GM12878 (cell line): ENCODE measurements at regions not wholly inside any gene's neighbourhood (a gene's known extent, or its start where the extent isn't known, plus 50 kb on each side); places are given as distances from the start of the nearest gene placed in this dataset.

Experiments used
- ATAC-seq: fragments of 200-7000 bp; cut with Tn5 transposase; 3 replicates; pipeline ENCODE4 v1.9.1; 2020; ENCODE audit warnings: mild to moderate bottlenecking, moderate library complexity
- BruUV-seq: library from RNA; stranded (reverse); fragments of 400-500 nt; replicated peaks from 2 replicates; lab custom pipeline; 2021; lab: Mats Ljungman, UMichigan
- CTCF ChIA-PET: fragments of 300-600 bp; sonication (Branson Sonifier 250); formaldehyde crosslinking; extraction: SDS; loops from one replicate; lab custom pipeline; 2021; ENCODE audit warnings: inconsistent platforms; lab: Yijun Ruan, JAX
- POLR2A ChIA-PET: fragments of 350-600 bp; formaldehyde crosslinking; extraction: SDS; loops from one replicate; lab custom pipeline; 2021; ENCODE audit warnings: inconsistent platforms; lab: Charles Lee
- RAD21 ChIA-PET: fragments of 300-600 bp; sonication (Branson Sonifier 250); formaldehyde crosslinking; loops from one replicate; lab custom pipeline; 2023; ENCODE audit warnings: antibody characterized with exemption; ENCODE audit not compliant: unreplicated experiment; lab: Charles Lee
- SMC1A ChIA-PET: fragments of 300-600 bp; sonication (Branson Sonifier 250); formaldehyde crosslinking; loops from one replicate; lab custom pipeline; 2023; ENCODE audit not compliant: unreplicated experiment, uncharacterized antibody; lab: Charles Lee
- DNase-seq: peaks from one replicate; pipeline ENCODE4 v3.0.0-alpha.2; 2011; ENCODE audit warnings: low read depth, low spot score
- FAIRE-seq: peaks from 3 replicates; lab custom pipeline; 2011; peaks lifted over from hg19 to GRCh38; lab: Jason Lieb, UNC
- H2AFZ ChIP-seq: 2 replicates; pipeline ENCODE4 v1.6.0; 2011; ENCODE audit warnings: low read depth, low read length, control low read depth; ENCODE audit not compliant: control insufficient read depth
- H3K27ac ChIP-seq: 2 replicates; pipeline ENCODE4 v1.5.1; 2011; ENCODE audit warnings: control low read depth; ENCODE audit not compliant: control insufficient read depth, insufficient read depth
- H3K27me3 ChIP-seq, 2 experiments: replicated peaks in 1 of 2; 2 replicates each; pipeline versions ENCODE4 v1.6.0 to v1.6.1; 2011; ENCODE audit warnings: low read length in 1 of 2; ENCODE audit not compliant: control insufficient read depth in 2 of 2, insufficient read depth in 2 of 2
- H3K36me3 ChIP-seq, 2 experiments: 2 replicates each; pipeline ENCODE4 v1.5.1; 2011; ENCODE audit warnings: low read length in 1 of 2; ENCODE audit not compliant: control insufficient read depth in 2 of 2, insufficient read depth in 2 of 2
- H3K4me1 ChIP-seq: 2 replicates; pipeline ENCODE4 v1.6.1; 2011; ENCODE audit warnings: mild to moderate bottlenecking, low read length, moderate library complexity, mixed read lengths; ENCODE audit not compliant: control insufficient read depth, insufficient read depth
- H3K4me2 ChIP-seq: 2 replicates; pipeline ENCODE4 v1.6.0; 2011; ENCODE audit warnings: control low read depth; ENCODE audit not compliant: control insufficient read depth, insufficient read depth
- H3K4me3 ChIP-seq: fragments of 200-600 bp; sonication (generic); 2 replicates; pipeline ENCODE4 v1.5.1; 2016
- H3K79me2 ChIP-seq: 2 replicates; pipeline ENCODE4 v1.6.0; 2011; ENCODE audit warnings: low read length; ENCODE audit not compliant: control insufficient read depth, insufficient read depth
- H3K9ac ChIP-seq: 2 replicates; pipeline ENCODE4 v1.8.0; 2011; ENCODE audit warnings: low read length, control low read depth, mixed read lengths; ENCODE audit not compliant: control insufficient read depth, insufficient read depth
- H3K9me3 ChIP-seq: replicated peaks from 3 replicates; pipeline ENCODE4 v1.5.1; 2011; ENCODE audit warnings: mild to moderate bottlenecking, low read length; ENCODE audit not compliant: control insufficient read depth, insufficient read depth
- H4K20me1 ChIP-seq: 2 replicates; pipeline ENCODE4 v1.6.0; 2011; ENCODE audit not compliant: control insufficient read depth, insufficient read depth
- BCL11A ChIP-seq: IDR thresholded peaks from 2 replicates; pipeline ENCODE4 v1.6.1; 2011; ENCODE audit warnings: low read depth, low read length
- FOXM1 ChIP-seq: IDR thresholded peaks from 2 replicates; pipeline ENCODE4 v1.6.1; 2012; ENCODE audit warnings: low read depth, mild to moderate bottlenecking, inconsistent platforms, low read length, moderate library complexity
- GABPA ChIP-seq: IDR thresholded peaks from 2 replicates; pipeline ENCODE4 v1.6.1; 2014; ENCODE audit warnings: antibody characterized with exemption, low read depth, mild to moderate bottlenecking, inconsistent platforms
- GATAD2B ChIP-seq: fragments of 450-650 bp; conservative IDR thresholded peaks from 2 replicates; pipeline ENCODE4 v1.6.1; 2017; ENCODE audit warnings: low read depth, mild to moderate bottlenecking, moderate library complexity
- KAT2A ChIP-seq: conservative IDR thresholded peaks from 2 replicates; pipeline ENCODE4 v1.6.1; 2011; ENCODE audit warnings: low read depth, low read length; ENCODE audit not compliant: control insufficient read depth
- KDM1A ChIP-seq: fragments of 200-600 bp; sonication (generic); IDR thresholded peaks from 2 replicates; pipeline ENCODE4 v1.6.1; 2016; ENCODE audit warnings: borderline replicate concordance
- MYB ChIP-seq: fragments of 150-350 bp; IDR thresholded peaks from 2 replicates; pipeline ENCODE4 v1.6.1; 2014; ENCODE audit warnings: mild to moderate bottlenecking, low read depth, low read length, borderline replicate concordance
- PBX3 ChIP-seq: IDR thresholded peaks from 2 replicates; pipeline ENCODE4 v1.6.1; 2011; ENCODE audit warnings: mild to moderate bottlenecking, low read depth, low read length, moderate library complexity; ENCODE audit not compliant: insufficient replicate concordance
- REST ChIP-seq: IDR thresholded peaks from 2 replicates; pipeline ENCODE4 v1.6.1; 2012; ENCODE audit warnings: mild to moderate bottlenecking, low read depth, low read length
- SREBF1 ChIP-seq: IDR thresholded peaks from 2 replicates; pipeline ENCODE4 v1.6.1; 2012; ENCODE audit warnings: mild to moderate bottlenecking, low read length
- TCF12 ChIP-seq: IDR thresholded peaks from 2 replicates; pipeline ENCODE4 v1.6.1; 2011; ENCODE audit warnings: low read depth, mild to moderate bottlenecking, low read length
- WRNIP1 ChIP-seq: IDR thresholded peaks from 2 replicates; pipeline ENCODE4 v1.6.1; 2011; ENCODE audit warnings: low read depth, low read length, improper control_type of control experiment, borderline replicate concordance
- ZBTB40 ChIP-seq: fragments of 450-650 bp; IDR thresholded peaks from 2 replicates; pipeline ENCODE4 v1.6.1; 2016; ENCODE audit warnings: mild to moderate bottlenecking, moderate library complexity, borderline replicate concordance
- ZNF217 ChIP-seq: fragments of 450-650 bp; IDR thresholded peaks from 2 replicates; pipeline ENCODE4 v1.6.1; 2017; ENCODE audit warnings: antibody characterized with exemption, mild to moderate bottlenecking
- ZSCAN29 ChIP-seq: fragments of 450-650 bp; IDR thresholded peaks from 2 replicates; pipeline ENCODE4 v1.6.1; 2017; ENCODE audit warnings: mild to moderate bottlenecking, moderate library complexity
- ZZZ3 ChIP-seq: IDR thresholded peaks from 2 replicates; pipeline ENCODE4 v1.6.1; 2011; ENCODE audit warnings: low read depth; ENCODE audit not compliant: control insufficient read depth, insufficient read length
- WGBS: methylation state at CpG from one replicate; pipeline ENCODE4 v1.1.6; 2016; ENCODE audit warnings: low lambda C conversion rate; ENCODE audit not compliant: insufficient replicate concordance, insufficient coverage; ENCODE audit errors: missing lambda C conversion rate; 5-methylcytosine and 5-hydroxymethylcytosine counted together
- in situ Hi-C: fragments of 300-500 bp; cut with MboI; formaldehyde crosslinking; loops from 9 replicates; pipeline ENCODE4 v1.14.3; 2018; ENCODE audit warnings: mixed read lengths
- intact Hi-C: fragments of 100-400 bp; cut with micrococcal nuclease; formaldehyde crosslinking; loops from one replicate; pipeline ENCODE4 v1.14.2; 2022; ENCODE audit not compliant: unreplicated experiment

GRCh38 chr21:17438635-17439034, 74.2 kb upstream of the CXADR start (continued):
- TF ChIP-seq ZBTB40 (no peak), KDM1A (no peak)

- FAIRE-seq (no peak), DNase-seq (no peak), ATAC-seq (no peak)
- Histone ChIP-seq H4K20me1 (no peaks in the 10 kb centered on the region), H3K9me3 (no peaks in the 10 kb centered on the region), H2AFZ (no peak overlapping the region), H3K79me2 (no peaks in the 10 kb centered on the region), H3K9ac (no peak overlapping the region), H3K4me2 (no peak overlapping the region), H3K4me1 (no peaks in the 10 kb centered on the region), H3K27me3 (no peaks in the 10 kb centered on the region), H3K36me3 (no peaks in the 10 kb centered on the region), H3K4me3 (no peak overlapping the region), H3K27ac (no peak overlapping the region)
- ChIA-PET SMC1A (no interaction called here), RAD21 (no interaction called here), POLR2A (no interaction called here), CTCF (interaction anchor here (0.6 kb wide), 1 partner anchor 30 kb away, joined by 3 read pairs; no protein-coding TSS in a partner anchor)
- in situ Hi-C loops (no loop called here), intact Hi-C loops (no loop called here)
- no TSS peak for BruUV-seq
- WGBS: 10% methylated on average over 3 of the region's 3 CpGs
- no peak for TF ChIP-seq SREBF1
- TF ChIP-seq REST: no peak
- no peak for TF ChIP-seq GATAD2B
- no peak for TF ChIP-seq WRNIP1
- TF ChIP-seq KAT2A: no peak
- no peak for TF ChIP-seq GABPA
- no peak for TF ChIP-seq ZNF217
- TF ChIP-seq MYB: no peak
- no peak for TF ChIP-seq TCF12
- no peak for TF ChIP-seq BCL11A
- TF ChIP-seq ZZZ3: no peak
- no peak for TF ChIP-seq KDM1A
- TF ChIP-seq FOXM1: no peak
- TF ChIP-seq ZSCAN29: no peak
- TF ChIP-seq PBX3: no peak
These were observed 71.9 kb upstream of the CXADR start for GRCh38 chr21:17440969-17441368.
